HEK293 (cell line): ENCODE measurements at regions not wholly inside any gene's neighbourhood (a gene's known extent, or its start where the extent isn't known, plus 50 kb on each side); places are given as distances from the start of the nearest gene placed in this dataset.
A peak's percentile ranks its signal among the peaks of the same experiment; 100 is the strongest.

ENCODE experiments used
- KLF16 ChIP-seq: fragments of 450-650 bp; formaldehyde crosslinking; IDR thresholded peaks from 2 replicates; pipeline ENCODE4 v1.5.1; 2017; ENCODE audit warnings: missing biosample characterization, missing genetic modification characterization
- MEIS1 ChIP-seq: sonication (generic); formaldehyde crosslinking; IDR thresholded peaks from 2 replicates; pipeline ENCODE4 v1.8.1; 2022; ENCODE audit warnings: missing genetic modification reagents, mild to moderate bottlenecking, borderline replicate concordance
- MZF1 ChIP-seq: fragments of 450-650 bp; formaldehyde crosslinking; IDR thresholded peaks from 2 replicates; pipeline ENCODE4 v1.5.1; 2017; ENCODE audit warnings: missing biosample characterization, missing genetic modification characterization, borderline replicate concordance
- ZEB2 ChIP-seq: fragments of 450-650 bp; formaldehyde crosslinking; IDR thresholded peaks from 2 replicates; pipeline ENCODE4 v1.5.1; 2016; ENCODE audit warnings: missing biosample characterization, missing genetic modification characterization
- ZIC2 ChIP-seq: fragments of 450-650 bp; formaldehyde crosslinking; IDR thresholded peaks from 2 replicates; pipeline ENCODE4 v1.5.1; 2016; ENCODE audit warnings: missing biosample characterization, missing genetic modification characterization
- ZNF155 ChIP-seq: fragments of 450-650 bp; formaldehyde crosslinking; IDR thresholded peaks from 2 replicates; pipeline ENCODE4 v1.5.1; 2016; ENCODE audit warnings: missing biosample characterization, missing genetic modification characterization
- ZNF2 ChIP-seq: fragments of 450-650 bp; formaldehyde crosslinking; IDR thresholded peaks from 2 replicates; pipeline ENCODE4 v1.5.1; 2016; ENCODE audit warnings: missing biosample characterization, missing genetic modification characterization
- ZNF202 ChIP-seq: fragments of 450-650 bp; formaldehyde crosslinking; IDR thresholded peaks from 2 replicates; pipeline ENCODE4 v1.5.1; 2016; ENCODE audit warnings: missing biosample characterization, missing genetic modification characterization, borderline replicate concordance
- ZNF211 ChIP-seq: fragments of 450-650 bp; formaldehyde crosslinking; IDR thresholded peaks from 2 replicates; pipeline ENCODE4 v1.5.1; 2016; ENCODE audit warnings: low read depth, missing biosample characterization, missing genetic modification characterization
- ZNF248 ChIP-seq: fragments of 450-650 bp; formaldehyde crosslinking; IDR thresholded peaks from 2 replicates; pipeline ENCODE4 v1.5.1; 2017; ENCODE audit warnings: missing biosample characterization, missing genetic modification characterization
- ZNF311 ChIP-seq: fragments of 450-650 bp; formaldehyde crosslinking; IDR thresholded peaks from 2 replicates; pipeline ENCODE4 v1.5.1; 2017; ENCODE audit warnings: missing biosample characterization, missing genetic modification characterization, borderline replicate concordance
- ZNF394 ChIP-seq: fragments of 450-650 bp; formaldehyde crosslinking; IDR thresholded peaks from 2 replicates; pipeline ENCODE4 v1.5.1; 2016; ENCODE audit warnings: missing biosample characterization, missing genetic modification characterization, mild to moderate bottlenecking, moderate library complexity, borderline replicate concordance
- ZNF423 ChIP-seq: fragments of 450-650 bp; formaldehyde crosslinking; IDR thresholded peaks from 2 replicates; pipeline ENCODE4 v1.5.1; 2016; ENCODE audit warnings: missing biosample characterization, missing genetic modification characterization
- ZNF433 ChIP-seq: fragments of 450-650 bp; formaldehyde crosslinking; IDR thresholded peaks from 2 replicates; pipeline ENCODE4 v1.5.1; 2016; ENCODE audit warnings: missing biosample characterization, missing genetic modification characterization, low read depth
- ZNF544 ChIP-seq: fragments of 450-650 bp; formaldehyde crosslinking; IDR thresholded peaks from 2 replicates; pipeline ENCODE4 v1.5.0; 2017; ENCODE audit warnings: missing biosample characterization, missing genetic modification characterization
- ZNF610 ChIP-seq: fragments of 450-650 bp; formaldehyde crosslinking; IDR thresholded peaks from 2 replicates; pipeline ENCODE4 v1.5.1; 2016; ENCODE audit warnings: missing biosample characterization, missing genetic modification characterization, borderline replicate concordance
- ZNF629 ChIP-seq: fragments of 450-650 bp; formaldehyde crosslinking; IDR thresholded peaks from 2 replicates; pipeline ENCODE4 v1.5.1; 2017; ENCODE audit warnings: missing biosample characterization, missing genetic modification characterization
- ZNF701 ChIP-seq: fragments of 450-650 bp; formaldehyde crosslinking; IDR thresholded peaks from 2 replicates; pipeline ENCODE4 v1.5.1; 2016; ENCODE audit warnings: missing biosample characterization, missing genetic modification characterization
- ZNF776 ChIP-seq: fragments of 450-650 bp; formaldehyde crosslinking; IDR thresholded peaks from 2 replicates; pipeline ENCODE4 v1.5.0; 2017; ENCODE audit warnings: missing biosample characterization, missing genetic modification characterization, borderline replicate concordance
- ZNF777 ChIP-seq: fragments of 450-650 bp; formaldehyde crosslinking; IDR thresholded peaks from 2 replicates; pipeline ENCODE4 v1.5.1; 2017; ENCODE audit warnings: missing biosample characterization, missing genetic modification characterization, borderline replicate concordance
- ZNF791 ChIP-seq: fragments of 450-650 bp; formaldehyde crosslinking; IDR thresholded peaks from 2 replicates; pipeline ENCODE4 v1.5.1; 2016; ENCODE audit warnings: missing biosample characterization, missing genetic modification characterization
- ZNF830 ChIP-seq: fragments of 450-650 bp; IDR thresholded peaks from 2 replicates; pipeline ENCODE4 v1.5.0; 2018; ENCODE audit warnings: missing biosample characterization, missing genetic modification characterization, low read depth, mild to moderate bottlenecking, moderate library complexity
- TF ChIP-seq, protein P1 (sequence below): fragments of 450-650 bp; formaldehyde crosslinking; IDR thresholded peaks from 2 replicates; pipeline ENCODE4; 2016; ENCODE audit warnings: missing biosample characterization, missing genetic modification characterization
- TF ChIP-seq, protein P2 (sequence below): fragments of 450-650 bp; formaldehyde crosslinking; IDR thresholded peaks from 2 replicates; pipeline ENCODE4 v1.5.1; 2016; ENCODE audit warnings: missing biosample characterization, missing genetic modification characterization
- TF ChIP-seq, protein P3 (sequence below): fragments of 450-650 bp; formaldehyde crosslinking; IDR thresholded peaks from 2 replicates; pipeline ENCODE4 v1.5.1; 2017; ENCODE audit warnings: missing biosample characterization, missing genetic modification characterization
- TF ChIP-seq, protein P4 (sequence below): fragments of 450-650 bp; formaldehyde crosslinking; IDR thresholded peaks from 2 replicates; pipeline ENCODE4 v1.5.1; 2017; ENCODE audit warnings: missing biosample characterization, missing genetic modification characterization
- TF ChIP-seq, protein P5 (sequence below): fragments of 450-650 bp; formaldehyde crosslinking; IDR thresholded peaks from 2 replicates; pipeline ENCODE4 v1.5.1; 2016; ENCODE audit warnings: missing biosample characterization, missing genetic modification characterization
- TF ChIP-seq, protein P6 (sequence below): fragments of 450-650 bp; formaldehyde crosslinking; IDR thresholded peaks from 2 replicates; pipeline ENCODE4 v1.5.0; 2017; ENCODE audit warnings: missing biosample characterization, missing genetic modification characterization, borderline replicate concordance
- TF ChIP-seq, protein P7 (sequence below): fragments of 450-650 bp; IDR thresholded peaks from 2 replicates; pipeline ENCODE4 v1.5.1; 2018; ENCODE audit warnings: missing biosample characterization, mild to moderate bottlenecking, missing genetic modification characterization

DNA sequence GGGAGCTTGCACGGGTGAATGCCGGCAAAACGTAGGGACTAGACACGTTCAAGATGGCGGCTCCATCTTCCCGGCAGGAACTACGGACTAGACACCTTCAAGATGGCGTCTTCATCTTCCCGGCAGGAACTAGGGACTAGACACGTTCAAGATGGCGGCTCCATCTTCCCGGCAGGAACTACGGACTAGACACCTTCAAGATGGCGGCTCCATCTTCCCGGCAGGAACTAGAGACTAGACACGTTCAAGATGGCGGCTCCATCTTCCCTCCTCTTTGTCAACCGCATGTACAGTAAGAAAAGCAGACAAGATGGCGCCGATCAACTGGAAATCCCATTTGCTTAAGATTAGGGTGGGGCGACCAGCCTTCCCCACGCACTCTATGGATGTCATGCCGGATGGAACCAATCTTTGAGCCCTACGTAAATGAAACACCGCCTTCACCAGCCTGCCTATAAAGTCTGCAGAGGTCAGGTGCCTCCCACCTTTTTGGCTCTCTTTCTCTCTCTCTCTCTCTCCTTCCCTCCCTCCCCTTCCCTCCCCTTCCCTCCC is 222.4 kb downstream of the CRLF2 start (continued):
- no peak for TF ChIP-seq ZNF311 (tag by site-specific recombination)
- TF ChIP-seq, protein P1, sequence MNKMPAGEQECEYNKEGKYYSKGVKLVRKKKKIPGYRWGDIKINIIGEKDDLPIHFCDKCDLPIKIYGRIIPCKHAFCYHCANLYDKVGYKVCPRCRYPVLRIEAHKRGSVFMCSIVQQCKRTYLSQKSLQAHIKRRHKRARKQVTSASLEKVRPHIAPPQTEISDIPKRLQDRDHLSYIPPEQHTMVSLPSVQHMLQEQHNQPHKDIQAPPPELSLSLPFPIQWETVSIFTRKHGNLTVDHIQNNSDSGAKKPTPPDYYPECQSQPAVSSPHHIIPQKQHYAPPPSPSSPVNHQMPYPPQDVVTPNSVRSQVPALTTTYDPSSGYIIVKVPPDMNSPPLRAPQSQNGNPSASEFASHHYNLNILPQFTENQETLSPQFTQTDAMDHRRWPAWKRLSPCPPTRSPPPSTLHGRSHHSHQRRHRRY = no peak
- TF ChIP-seq ZNF423 (tag by site-specific recombination) = no peak
- TF ChIP-seq ZIC2 (tag by site-specific recombination) = no peak
- TF ChIP-seq ZNF433 (tag by site-specific recombination) = no peak
- no peak for TF ChIP-seq ZNF701 (tag by site-specific recombination)
- peak; percentile 29; the same call in 1 of the 2 replicates for TF ChIP-seq ZNF629 (tag by site-specific recombination)
- no peak for TF ChIP-seq ZNF202 (tag by site-specific recombination)
- no peak for TF ChIP-seq ZEB2
- no peak for TF ChIP-seq ZNF777 (tag by site-specific recombination)
- TF ChIP-seq ZNF248 (tag by site-specific recombination) = no peak
- TF ChIP-seq KLF16 (tag by site-specific recombination) = no peak
- TF ChIP-seq, protein P2, sequence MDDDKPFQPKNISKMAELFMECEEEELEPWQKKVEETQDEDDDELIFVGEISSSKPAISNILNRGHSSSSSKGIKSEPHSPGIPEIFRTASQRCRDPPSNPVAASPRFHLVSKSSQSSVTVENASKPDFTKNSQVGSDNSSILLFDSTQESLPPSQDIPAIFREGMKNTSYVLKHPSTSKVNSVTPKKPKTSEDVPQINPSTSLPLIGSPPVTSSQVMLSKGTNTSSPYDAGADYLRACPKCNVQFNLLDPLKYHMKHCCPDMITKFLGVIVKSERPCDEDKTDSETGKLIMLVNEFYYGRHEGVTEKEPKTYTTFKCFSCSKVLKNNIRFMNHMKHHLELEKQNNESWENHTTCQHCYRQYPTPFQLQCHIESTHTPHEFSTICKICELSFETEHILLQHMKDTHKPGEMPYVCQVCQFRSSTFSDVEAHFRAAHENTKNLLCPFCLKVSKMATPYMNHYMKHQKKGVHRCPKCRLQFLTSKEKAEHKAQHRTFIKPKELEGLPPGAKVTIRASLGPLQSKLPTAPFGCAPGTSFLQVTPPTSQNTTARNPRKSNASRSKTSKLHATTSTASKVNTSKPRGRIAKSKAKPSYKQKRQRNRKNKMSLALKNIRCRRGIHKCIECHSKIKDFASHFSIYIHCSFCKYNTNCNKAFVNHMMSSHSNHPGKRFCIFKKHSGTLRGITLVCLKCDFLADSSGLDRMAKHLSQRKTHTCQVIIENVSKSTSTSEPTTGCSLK (tag by site-specific recombination) = no peak
- TF ChIP-seq, protein P3, sequence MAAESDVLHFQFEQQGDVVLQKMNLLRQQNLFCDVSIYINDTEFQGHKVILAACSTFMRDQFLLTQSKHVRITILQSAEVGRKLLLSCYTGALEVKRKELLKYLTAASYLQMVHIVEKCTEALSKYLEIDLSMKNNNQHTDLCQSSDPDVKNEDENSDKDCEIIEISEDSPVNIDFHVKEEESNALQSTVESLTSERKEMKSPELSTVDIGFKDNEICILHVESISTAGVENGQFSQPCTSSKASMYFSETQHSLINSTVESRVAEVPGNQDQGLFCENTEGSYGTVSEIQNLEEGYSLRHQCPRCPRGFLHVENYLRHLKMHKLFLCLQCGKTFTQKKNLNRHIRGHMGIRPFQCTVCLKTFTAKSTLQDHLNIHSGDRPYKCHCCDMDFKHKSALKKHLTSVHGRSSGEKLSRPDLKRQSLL (tag by site-specific recombination) = peak; percentile 51; the same call in 1 of the 2 replicates
- TF ChIP-seq, protein P4, sequence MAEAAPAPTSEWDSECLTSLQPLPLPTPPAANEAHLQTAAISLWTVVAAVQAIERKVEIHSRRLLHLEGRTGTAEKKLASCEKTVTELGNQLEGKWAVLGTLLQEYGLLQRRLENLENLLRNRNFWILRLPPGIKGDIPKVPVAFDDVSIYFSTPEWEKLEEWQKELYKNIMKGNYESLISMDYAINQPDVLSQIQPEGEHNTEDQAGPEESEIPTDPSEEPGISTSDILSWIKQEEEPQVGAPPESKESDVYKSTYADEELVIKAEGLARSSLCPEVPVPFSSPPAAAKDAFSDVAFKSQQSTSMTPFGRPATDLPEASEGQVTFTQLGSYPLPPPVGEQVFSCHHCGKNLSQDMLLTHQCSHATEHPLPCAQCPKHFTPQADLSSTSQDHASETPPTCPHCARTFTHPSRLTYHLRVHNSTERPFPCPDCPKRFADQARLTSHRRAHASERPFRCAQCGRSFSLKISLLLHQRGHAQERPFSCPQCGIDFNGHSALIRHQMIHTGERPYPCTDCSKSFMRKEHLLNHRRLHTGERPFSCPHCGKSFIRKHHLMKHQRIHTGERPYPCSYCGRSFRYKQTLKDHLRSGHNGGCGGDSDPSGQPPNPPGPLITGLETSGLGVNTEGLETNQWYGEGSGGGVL = peak; percentile 75
- TF ChIP-seq, protein P5, sequence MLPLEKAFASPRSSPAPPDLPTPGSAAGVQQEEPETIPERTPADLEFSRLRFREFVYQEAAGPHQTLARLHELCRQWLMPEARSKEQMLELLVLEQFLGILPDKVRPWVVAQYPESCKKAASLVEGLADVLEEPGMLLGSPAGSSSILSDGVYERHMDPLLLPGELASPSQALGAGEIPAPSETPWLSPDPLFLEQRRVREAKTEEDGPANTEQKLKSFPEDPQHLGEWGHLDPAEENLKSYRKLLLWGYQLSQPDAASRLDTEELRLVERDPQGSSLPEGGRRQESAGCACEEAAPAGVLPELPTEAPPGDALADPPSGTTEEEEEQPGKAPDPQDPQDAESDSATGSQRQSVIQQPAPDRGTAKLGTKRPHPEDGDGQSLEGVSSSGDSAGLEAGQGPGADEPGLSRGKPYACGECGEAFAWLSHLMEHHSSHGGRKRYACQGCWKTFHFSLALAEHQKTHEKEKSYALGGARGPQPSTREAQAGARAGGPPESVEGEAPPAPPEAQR (tag by site-specific recombination) = no peak
- TF ChIP-seq MZF1 (tag by site-specific recombination) = no peak
- TF ChIP-seq, protein P6, sequence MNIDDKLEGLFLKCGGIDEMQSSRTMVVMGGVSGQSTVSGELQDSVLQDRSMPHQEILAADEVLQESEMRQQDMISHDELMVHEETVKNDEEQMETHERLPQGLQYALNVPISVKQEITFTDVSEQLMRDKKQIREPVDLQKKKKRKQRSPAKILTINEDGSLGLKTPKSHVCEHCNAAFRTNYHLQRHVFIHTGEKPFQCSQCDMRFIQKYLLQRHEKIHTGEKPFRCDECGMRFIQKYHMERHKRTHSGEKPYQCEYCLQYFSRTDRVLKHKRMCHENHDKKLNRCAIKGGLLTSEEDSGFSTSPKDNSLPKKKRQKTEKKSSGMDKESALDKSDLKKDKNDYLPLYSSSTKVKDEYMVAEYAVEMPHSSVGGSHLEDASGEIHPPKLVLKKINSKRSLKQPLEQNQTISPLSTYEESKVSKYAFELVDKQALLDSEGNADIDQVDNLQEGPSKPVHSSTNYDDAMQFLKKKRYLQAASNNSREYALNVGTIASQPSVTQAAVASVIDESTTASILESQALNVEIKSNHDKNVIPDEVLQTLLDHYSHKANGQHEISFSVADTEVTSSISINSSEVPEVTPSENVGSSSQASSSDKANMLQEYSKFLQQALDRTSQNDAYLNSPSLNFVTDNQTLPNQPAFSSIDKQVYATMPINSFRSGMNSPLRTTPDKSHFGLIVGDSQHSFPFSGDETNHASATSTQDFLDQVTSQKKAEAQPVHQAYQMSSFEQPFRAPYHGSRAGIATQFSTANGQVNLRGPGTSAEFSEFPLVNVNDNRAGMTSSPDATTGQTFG = no peak
- no peak for TF ChIP-seq ZNF394
- TF ChIP-seq ZNF776 (tag by site-specific recombination) = no peak
- TF ChIP-seq ZNF2 (tag by site-specific recombination) = no peak
- no peak for TF ChIP-seq ZNF544 (tag by site-specific recombination)
- no peak for TF ChIP-seq ZNF791 (tag by site-specific recombination)
- TF ChIP-seq, protein P7, sequence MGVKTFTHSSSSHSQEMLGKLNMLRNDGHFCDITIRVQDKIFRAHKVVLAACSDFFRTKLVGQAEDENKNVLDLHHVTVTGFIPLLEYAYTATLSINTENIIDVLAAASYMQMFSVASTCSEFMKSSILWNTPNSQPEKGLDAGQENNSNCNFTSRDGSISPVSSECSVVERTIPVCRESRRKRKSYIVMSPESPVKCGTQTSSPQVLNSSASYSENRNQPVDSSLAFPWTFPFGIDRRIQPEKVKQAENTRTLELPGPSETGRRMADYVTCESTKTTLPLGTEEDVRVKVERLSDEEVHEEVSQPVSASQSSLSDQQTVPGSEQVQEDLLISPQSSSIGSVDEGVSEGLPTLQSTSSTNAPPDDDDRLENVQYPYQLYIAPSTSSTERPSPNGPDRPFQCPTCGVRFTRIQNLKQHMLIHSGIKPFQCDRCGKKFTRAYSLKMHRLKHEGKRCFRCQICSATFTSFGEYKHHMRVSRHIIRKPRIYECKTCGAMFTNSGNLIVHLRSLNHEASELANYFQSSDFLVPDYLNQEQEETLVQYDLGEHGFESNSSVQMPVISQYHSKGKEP (tag by site-specific recombination) = no peak
- TF ChIP-seq MEIS1 = no peak
- no peak for TF ChIP-seq ZNF155 (tag by site-specific recombination)
- no peak for TF ChIP-seq ZNF610 (tag by site-specific recombination)
- no peak for TF ChIP-seq ZNF211 (tag by site-specific recombination)
- TF ChIP-seq ZNF830 (tag by site-specific recombination) = no peak
